Bronchial epithelial cell (primary cell): ENCODE measurements at regions not wholly inside any gene's neighbourhood (a gene's known extent, or its start where the extent isn't known, plus 50 kb on each side); places are given as distances from the start of the nearest gene placed in this dataset.

Source experiments
- DNase-seq: peaks from one replicate; pipeline ENCODE4 v3.0.0-alpha.2; 2010; ENCODE audit warnings: low read depth
- FAIRE-seq: peaks from 2 replicates; lab custom pipeline; 2011; peaks lifted over from hg19 to GRCh38; lab: Jason Lieb, UNC
- H3K27me3 ChIP-seq: 2 replicates; pipeline ENCODE4 v1.5.1; 2011; ENCODE audit warnings: low read length; ENCODE audit not compliant: control insufficient read depth, insufficient read depth
- H3K36me3 ChIP-seq: 2 replicates; pipeline ENCODE4 v1.5.1; 2011; ENCODE audit warnings: low read length; ENCODE audit not compliant: control insufficient read depth, insufficient read depth
- H3K4me3 ChIP-seq: 2 replicates; pipeline ENCODE4 v1.5.1; 2011; ENCODE audit warnings: mild to moderate bottlenecking, low read depth, low read length, control low read depth
- CTCF ChIP-seq: IDR thresholded peaks from 2 replicates; pipeline ENCODE4 v1.5.1; 2011; ENCODE audit warnings: mild to moderate bottlenecking, moderate library complexity, low read length, control low read depth, inconsistent platforms; ENCODE audit not compliant: insufficient read depth, severe bottlenecking

- TF ChIP-seq CTCF: no peak
- no peak overlapping the region for H3K4me3 ChIP-seq
- DNase-seq: no peak
- H3K36me3 ChIP-seq: no peaks in the 10 kb centered on the region
- FAIRE-seq: no peak
- H3K27me3 ChIP-seq: no peaks in the 10 kb centered on the region
Observed at GRCh38 chr1:79264975-79265818, 258.7 kb upstream of the ADGRL4 start.

- FAIRE-seq (no peak), DNase-seq (no peak)
- H3K36me3 ChIP-seq: no peaks in the 10 kb centered on the region
- no peak overlapping the region for H3K4me3 ChIP-seq
- no peaks in the 10 kb centered on the region for H3K27me3 ChIP-seq
- TF ChIP-seq CTCF: no peak
Observed at GRCh38 chr1:79264285-79264684, 257.8 kb upstream of the ADGRL4 start.

- no peaks in the 10 kb centered on the region for H3K36me3 ChIP-seq
- FAIRE-seq (no peak), DNase-seq (no peak)
- no peak for TF ChIP-seq CTCF
- H3K27me3 ChIP-seq: no peaks in the 10 kb centered on the region
- no peak overlapping the region for H3K4me3 ChIP-seq
Observed at GRCh38 chr1:79262745-79263258, 256.3 kb upstream of the ADGRL4 start.

- DNase-seq (peak; percentile 48), FAIRE-seq (no peak)
- peak; percentile 47 for TF ChIP-seq CTCF
- Histone ChIP-seq H3K27me3 (no peaks in the 10 kb centered on the region), H3K36me3 (no peaks in the 10 kb centered on the region), H3K4me3 (no peak overlapping the region)
Observed at GRCh38 chr1:79259390-79260336, 253.1 kb upstream of the ADGRL4 start.

GRCh38 chr1:79255421-79255820 is 248.9 kb upstream of the ADGRL4 start:
- Histone ChIP-seq H3K36me3 (no peaks in the 10 kb centered on the region), H3K4me3 (no peak overlapping the region), H3K27me3 (no peaks in the 10 kb centered on the region)
- TF ChIP-seq CTCF: no peak
- no peak for FAIRE-seq
- no peak for DNase-seq
